ENCODE measurements at regions not wholly inside any gene's neighbourhood (a gene's known extent, or its start where the extent isn't known, plus 50 kb on each side); places are given as distances from the start of the nearest gene placed in this dataset.

GRCh38 chr2:238651306-238652052, 196.4 kb upstream of the TWIST2 start:
- ChIA-PET POLR2A (no interaction called here), CTCF (interaction anchor here (0.6 kb wide), 1 partner anchor 866 kb away, joined by 3 read pairs; no protein-coding TSS in a partner anchor)
- DNase-seq (ENCODE audit: extremely low spot score) = no peak
- TF ChIP-seq ELF4 (IDR thresholded peaks at IDR 0.05) (no peak), CTBP1 (IDR thresholded peaks at IDR 0.05; ENCODE audit: borderline replicate concordance) (no peak), ZNF384 (IDR thresholded peaks at IDR 0.05) (no peak), L3MBTL2 (conservative IDR thresholded peaks at IDR 0.05) (no peak), LEF1 (IDR thresholded peaks at IDR 0.05; ENCODE audit: borderline replicate concordance) (no peak), ARNT (IDR thresholded peaks at IDR 0.05) (no peak), SP1 (IDR thresholded peaks at IDR 0.05) (no peak), HDGF (IDR thresholded peaks at IDR 0.05; ENCODE audit: borderline replicate concordance) (no peak), NFRKB (IDR thresholded peaks at IDR 0.05) (no peak)

DNA sequence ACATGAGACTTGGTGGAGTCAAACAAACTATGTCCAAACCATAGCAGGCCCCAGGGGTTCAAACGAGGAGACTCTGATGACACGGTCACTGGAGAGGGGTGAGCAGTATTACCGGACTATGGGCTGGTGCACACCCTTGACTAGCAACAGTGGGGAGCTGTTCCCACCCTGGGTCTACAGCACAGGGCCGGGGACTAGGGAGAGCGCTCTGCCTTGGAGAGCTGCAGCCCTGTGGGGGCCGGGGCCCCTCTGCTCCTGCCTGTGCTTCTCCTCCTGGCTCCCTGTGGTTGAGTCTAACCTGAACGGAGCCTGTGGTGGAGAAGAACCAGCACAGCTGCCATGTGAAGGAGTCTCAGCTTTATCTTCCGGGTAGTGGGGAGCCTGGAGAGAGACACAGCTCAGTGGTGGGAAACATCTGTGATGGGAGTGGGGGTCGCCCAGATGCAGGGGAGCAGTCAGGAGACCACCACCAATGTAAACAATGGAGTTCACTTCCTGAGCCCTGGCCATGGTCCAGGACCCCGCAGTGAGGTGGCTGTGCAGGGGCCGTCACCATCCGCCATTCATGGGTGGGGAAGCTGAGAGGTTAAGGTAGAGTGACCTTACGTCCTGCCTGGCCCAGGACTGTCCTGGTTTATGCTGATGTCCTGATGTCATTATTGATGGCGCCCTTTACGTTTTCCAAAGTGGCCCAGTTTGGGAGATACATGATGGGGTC, 195.7 kb upstream of the TWIST2 start:
- POLR2A ChIA-PET = no interaction called here
- CTCF ChIA-PET = interaction anchor here (0.6 kb wide), 1 partner anchor 866 kb away, joined by 3 read pairs; no protein-coding TSS in a partner anchor
- TF ChIP-seq, protein P1, sequence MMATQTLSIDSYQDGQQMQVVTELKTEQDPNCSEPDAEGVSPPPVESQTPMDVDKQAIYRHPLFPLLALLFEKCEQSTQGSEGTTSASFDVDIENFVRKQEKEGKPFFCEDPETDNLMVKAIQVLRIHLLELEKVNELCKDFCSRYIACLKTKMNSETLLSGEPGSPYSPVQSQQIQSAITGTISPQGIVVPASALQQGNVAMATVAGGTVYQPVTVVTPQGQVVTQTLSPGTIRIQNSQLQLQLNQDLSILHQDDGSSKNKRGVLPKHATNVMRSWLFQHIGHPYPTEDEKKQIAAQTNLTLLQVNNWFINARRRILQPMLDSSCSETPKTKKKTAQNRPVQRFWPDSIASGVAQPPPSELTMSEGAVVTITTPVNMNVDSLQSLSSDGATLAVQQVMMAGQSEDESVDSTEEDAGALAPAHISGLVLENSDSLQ (IDR thresholded peaks at IDR 0.05) = no peak
- no peak for TF ChIP-seq BHLHE40 (IDR thresholded peaks at IDR 0.05; ENCODE audit: borderline replicate concordance)
- TF ChIP-seq LEF1 (IDR thresholded peaks at IDR 0.05; ENCODE audit: borderline replicate concordance) = no peak
- no peak for TF ChIP-seq SP1 (IDR thresholded peaks at IDR 0.05)
- no peak for TF ChIP-seq NFRKB (IDR thresholded peaks at IDR 0.05)
- no peak for TF ChIP-seq FOXA1 (IDR thresholded peaks at IDR 0.05)
- TF ChIP-seq TARDBP (IDR thresholded peaks at IDR 0.05) = no peak
- TF ChIP-seq FOXM1 (IDR thresholded peaks at IDR 0.05; ENCODE audit: borderline replicate concordance) = no peak
- TF ChIP-seq ELF4 (IDR thresholded peaks at IDR 0.05) = no peak
- no peak for TF ChIP-seq FOXK2 (IDR thresholded peaks at IDR 0.05)
- no peak for TF ChIP-seq ZNF384 (IDR thresholded peaks at IDR 0.05)
- TF ChIP-seq SUZ12 (IDR thresholded peaks at IDR 0.05) = no peak
- TF ChIP-seq CTBP1 (IDR thresholded peaks at IDR 0.05; ENCODE audit: borderline replicate concordance) = no peak
- TF ChIP-seq HDGF (IDR thresholded peaks at IDR 0.05; ENCODE audit: borderline replicate concordance) = no peak
- DNase-seq (ENCODE audit: extremely low spot score) = no peak

GRCh38 chr2:238652771-238653157, 195.1 kb upstream of the TWIST2 start:
- POLR2A ChIA-PET = no interaction called here
- CTCF ChIA-PET = no interaction called here
- TF ChIP-seq ZNF384 (IDR thresholded peaks at IDR 0.05) = no peak
- TF ChIP-seq LEF1 (IDR thresholded peaks at IDR 0.05; ENCODE audit: borderline replicate concordance) = no peak
- TF ChIP-seq CTBP1 (IDR thresholded peaks at IDR 0.05; ENCODE audit: borderline replicate concordance) = no peak
- TF ChIP-seq, protein P1 (IDR thresholded peaks at IDR 0.05) = no peak
- TF ChIP-seq ARNT (IDR thresholded peaks at IDR 0.05) = no peak
- no peak for TF ChIP-seq TARDBP (IDR thresholded peaks at IDR 0.05)
- TF ChIP-seq SP1 (IDR thresholded peaks at IDR 0.05) = no peak
- TF ChIP-seq L3MBTL2 (conservative IDR thresholded peaks at IDR 0.05) = no peak
- TF ChIP-seq ELF4 (IDR thresholded peaks at IDR 0.05) = no peak
- TF ChIP-seq FOXK2 (IDR thresholded peaks at IDR 0.05) = no peak
- TF ChIP-seq SUZ12 (IDR thresholded peaks at IDR 0.05) = no peak
- no peak for DNase-seq (ENCODE audit: extremely low spot score)

DNA sequence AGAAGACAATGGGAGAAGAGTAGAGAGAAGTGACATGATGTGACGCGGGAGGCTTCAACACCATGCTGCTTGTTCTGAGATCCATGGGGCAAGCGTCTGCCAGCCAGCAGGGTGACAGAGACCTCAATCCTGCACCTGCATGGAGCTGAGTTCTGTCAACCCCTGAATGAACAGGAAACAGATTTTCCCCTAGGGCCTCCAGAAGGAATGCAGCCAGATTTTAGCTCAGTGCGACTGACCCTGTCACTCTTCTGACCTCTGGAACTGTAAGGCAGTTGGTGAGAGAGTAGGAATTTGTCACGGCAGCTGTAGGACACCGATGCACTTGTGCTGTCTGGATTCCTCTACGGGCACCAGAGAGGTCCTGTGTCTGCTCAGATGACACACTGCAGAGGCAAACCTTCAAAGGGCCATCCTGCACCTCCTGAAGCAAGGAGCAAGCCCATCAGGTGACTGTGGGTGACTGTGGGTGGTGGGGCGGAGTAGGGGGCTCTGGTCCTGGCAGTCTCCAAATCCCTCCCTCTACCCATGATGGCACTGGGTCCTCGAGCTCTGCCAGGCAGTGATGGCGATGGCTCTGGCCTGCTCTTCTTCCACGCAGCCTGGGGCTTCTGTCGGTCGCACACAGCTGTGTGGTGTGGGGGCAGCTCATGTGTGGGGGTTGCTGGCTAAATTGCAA, 194.3 kb upstream of the TWIST2 start:
- POLR2A ChIA-PET = no interaction called here
- TF ChIP-seq L3MBTL2 (conservative IDR thresholded peaks at IDR 0.05) = no peak
- no peak for TF ChIP-seq FOXA1 (IDR thresholded peaks at IDR 0.05)
- no peak for TF ChIP-seq ARNT (IDR thresholded peaks at IDR 0.05)
- no peak for TF ChIP-seq HDGF (IDR thresholded peaks at IDR 0.05; ENCODE audit: borderline replicate concordance)
- TF ChIP-seq CTBP1 (IDR thresholded peaks at IDR 0.05; ENCODE audit: borderline replicate concordance) = no peak
- TF ChIP-seq LEF1 (IDR thresholded peaks at IDR 0.05; ENCODE audit: borderline replicate concordance) = no peak
- TF ChIP-seq SUZ12 (IDR thresholded peaks at IDR 0.05) = no peak
- TF ChIP-seq TARDBP (IDR thresholded peaks at IDR 0.05) = no peak
- TF ChIP-seq SP1 (IDR thresholded peaks at IDR 0.05) = no peak
- no peak for TF ChIP-seq ELF4 (IDR thresholded peaks at IDR 0.05)
- TF ChIP-seq FOXK2 (IDR thresholded peaks at IDR 0.05) = no peak
- TF ChIP-seq BHLHE40 (IDR thresholded peaks at IDR 0.05; ENCODE audit: borderline replicate concordance) = no peak
- no peak for TF ChIP-seq FOXM1 (IDR thresholded peaks at IDR 0.05; ENCODE audit: borderline replicate concordance)
- TF ChIP-seq, protein P1 (IDR thresholded peaks at IDR 0.05) = no peak
- TF ChIP-seq ZNF384 (IDR thresholded peaks at IDR 0.05) = no peak
- no peak for TF ChIP-seq NFRKB (IDR thresholded peaks at IDR 0.05)
- CTCF ChIA-PET = no interaction called here
- no peak for DNase-seq (ENCODE audit: extremely low spot score)

GRCh38 chr2:238654479-238655197, 193.2 kb upstream of the TWIST2 start:
- no peak for TF ChIP-seq ELF4 (IDR thresholded peaks at IDR 0.05)
- no peak for TF ChIP-seq SUZ12 (IDR thresholded peaks at IDR 0.05)
- TF ChIP-seq SP1 (IDR thresholded peaks at IDR 0.05) = no peak
- TF ChIP-seq FOXK2 (IDR thresholded peaks at IDR 0.05) = no peak
- TF ChIP-seq CTBP1 (IDR thresholded peaks at IDR 0.05; ENCODE audit: borderline replicate concordance) = no peak
- no peak for TF ChIP-seq HDGF (IDR thresholded peaks at IDR 0.05; ENCODE audit: borderline replicate concordance)
- TF ChIP-seq FOXA1 (IDR thresholded peaks at IDR 0.05) = no peak
- no peak for TF ChIP-seq LEF1 (IDR thresholded peaks at IDR 0.05; ENCODE audit: borderline replicate concordance)
- no peak for TF ChIP-seq NFRKB (IDR thresholded peaks at IDR 0.05)
- no peak for TF ChIP-seq FOXM1 (IDR thresholded peaks at IDR 0.05; ENCODE audit: borderline replicate concordance)
- TF ChIP-seq, protein P1 (IDR thresholded peaks at IDR 0.05) = no peak
- TF ChIP-seq BHLHE40 (IDR thresholded peaks at IDR 0.05; ENCODE audit: borderline replicate concordance) = no peak
- no peak for TF ChIP-seq L3MBTL2 (conservative IDR thresholded peaks at IDR 0.05)
- no peak for TF ChIP-seq TARDBP (IDR thresholded peaks at IDR 0.05)
- TF ChIP-seq ARNT (IDR thresholded peaks at IDR 0.05) = no peak
- TF ChIP-seq ZNF384 (IDR thresholded peaks at IDR 0.05) = no peak
- POLR2A ChIA-PET = no interaction called here
- CTCF ChIA-PET = no interaction called here
- DNase-seq (ENCODE audit: extremely low spot score) = no peak
